CD1c-positive myeloid dendritic cell (primary cell): ENCODE measurements at regions not wholly inside any gene's neighbourhood (a gene's known extent, or its start where the extent isn't known, plus 50 kb on each side); places are given as distances from the start of the nearest gene placed in this dataset.

ENCODE experiments used
- DNase-seq: peaks from one replicate; pipeline ENCODE4 v3.0.0-alpha.2; 2016; ENCODE audit errors: extremely low spot score

DNA sequence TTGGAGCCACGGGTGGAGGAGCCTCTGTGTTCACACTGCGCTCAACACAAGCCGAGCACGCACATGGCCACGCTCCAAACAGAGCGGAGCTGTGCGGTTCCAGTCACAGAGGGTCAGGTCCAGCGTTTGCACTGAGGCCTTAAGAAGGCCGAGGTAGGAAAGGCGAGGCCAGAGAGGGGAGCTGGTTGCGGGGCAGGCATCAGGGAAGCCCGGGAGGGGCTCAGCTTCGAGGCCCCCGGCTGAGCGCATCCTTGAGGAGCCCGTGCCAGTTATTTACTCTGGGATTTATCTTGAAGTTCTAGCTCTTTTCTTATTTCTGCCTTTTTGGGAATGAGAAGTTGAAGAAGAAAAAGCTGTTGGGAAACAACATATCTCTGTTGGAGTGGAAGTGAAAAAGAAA, 140.8 kb downstream of the IRX1 start:
- no peak for DNase-seq

GRCh38 chr5:3736926-3737325, 141.3 kb downstream of the IRX1 start:
- DNase-seq, result no peak

- DNase-seq, result no peak
Measured at GRCh38 chr5:3738919-3739318, 143.3 kb downstream of the IRX1 start.

GRCh38 chr5:3740546-3741373, 145.1 kb downstream of the IRX1 start:
- no peak for DNase-seq

- no peak for DNase-seq
Measured at GRCh38 chr5:3741374-3741770, 145.7 kb downstream of the IRX1 start.

GRCh38 chr5:3742750-3743149, 147.1 kb downstream of the IRX1 start:
- no peak for DNase-seq

DNA sequence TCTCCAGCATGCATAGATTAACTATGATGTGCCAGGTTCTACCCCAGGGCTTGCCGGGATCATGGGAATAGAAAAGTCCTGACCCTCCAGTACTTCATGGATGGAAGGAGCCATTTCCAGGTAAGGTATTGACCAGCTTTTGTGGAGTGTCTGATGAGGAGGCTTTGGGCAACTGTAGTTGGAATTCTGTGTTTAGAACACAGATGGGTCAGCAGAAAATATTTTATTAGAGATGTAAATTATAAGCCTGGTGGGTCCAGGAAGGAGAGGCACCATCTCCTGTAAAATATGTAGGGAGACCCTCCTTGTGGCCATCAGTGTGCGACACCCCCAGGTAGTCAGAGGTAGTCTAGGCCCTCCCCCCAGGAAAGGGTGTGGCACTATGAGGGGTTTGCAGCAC, 156.2 kb downstream of the IRX1 start:
- no peak for DNase-seq

GRCh38 chr5:3778000-3778550, 182.4 kb downstream of the IRX1 start:
- no peak for DNase-seq

DNA sequence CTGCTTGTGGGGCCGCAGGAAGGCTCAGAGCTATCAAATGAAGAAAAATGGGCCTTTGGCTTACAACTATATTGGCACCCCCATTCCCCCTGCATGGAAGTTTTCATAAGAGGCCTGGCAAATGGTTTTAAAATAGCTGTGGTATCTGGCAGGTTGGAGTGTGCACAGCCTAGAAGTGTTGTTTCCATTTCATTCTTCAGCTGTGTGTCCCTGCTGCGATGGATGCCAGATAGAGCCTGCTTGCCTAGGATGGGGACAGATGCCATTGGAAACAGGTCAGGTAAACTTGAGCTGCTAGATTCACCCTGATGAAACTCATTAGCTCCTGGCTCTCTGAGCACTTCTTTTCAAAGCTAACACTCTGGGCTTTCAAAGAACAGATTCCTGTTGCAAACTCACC, 183.3 kb downstream of the IRX1 start:
- no peak for DNase-seq

GRCh38 chr5:3780278-3780677, 184.6 kb downstream of the IRX1 start:
- no peak for DNase-seq

DNA sequence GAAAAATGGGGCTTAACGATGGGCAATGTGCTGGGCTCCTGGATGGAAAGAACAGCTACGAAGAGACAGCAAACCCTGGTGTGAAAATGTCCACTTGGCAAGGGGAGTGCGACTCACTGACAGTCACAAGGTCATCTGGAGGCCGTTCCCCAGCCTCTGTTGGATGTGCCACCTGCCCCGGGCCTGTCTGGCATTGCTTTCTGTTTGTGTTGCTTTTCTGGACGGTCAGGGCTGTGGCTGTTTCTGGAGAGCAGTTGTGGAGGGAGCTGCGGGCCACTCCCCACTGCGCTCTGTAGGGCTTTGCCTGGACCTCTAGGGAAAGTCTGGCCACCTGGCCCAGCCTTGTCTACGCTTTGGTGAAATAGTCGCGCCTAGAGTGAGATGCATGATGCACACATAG, 185.3 kb downstream of the IRX1 start:
- no peak for DNase-seq

DNA sequence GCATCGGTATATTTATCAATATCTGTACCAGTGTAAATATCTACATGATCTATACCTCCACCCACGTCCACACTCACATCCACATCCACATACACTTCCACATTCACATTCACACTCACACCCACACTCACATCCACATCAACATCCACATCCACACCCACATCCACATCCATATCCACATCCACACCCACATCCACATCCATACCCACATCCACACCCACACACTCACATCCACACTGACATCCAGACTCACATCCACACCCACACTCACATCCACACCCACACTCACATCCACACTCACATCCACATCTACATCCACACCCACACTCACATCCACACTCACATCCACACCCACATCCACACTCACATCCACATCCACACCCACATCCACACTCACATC, 189.2 kb downstream of the IRX1 start:
- DNase-seq, result no peak

DNA sequence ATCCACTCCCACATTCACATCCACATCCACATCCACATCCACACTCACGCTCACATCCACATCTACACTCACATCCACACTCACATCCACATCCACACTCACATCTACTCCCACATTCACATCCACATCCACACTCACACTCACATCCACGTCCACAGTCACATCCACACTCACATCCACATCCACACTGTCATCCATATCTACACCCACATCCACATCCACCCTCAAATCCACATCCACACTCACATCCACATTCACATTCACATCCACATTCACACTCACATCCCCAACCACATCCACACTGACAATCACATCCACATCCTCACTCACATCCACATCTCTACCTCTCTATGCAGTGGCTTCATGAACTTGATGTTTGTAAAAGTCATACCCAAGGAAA, 190.5 kb downstream of the IRX1 start:
- no peak for DNase-seq

DNA sequence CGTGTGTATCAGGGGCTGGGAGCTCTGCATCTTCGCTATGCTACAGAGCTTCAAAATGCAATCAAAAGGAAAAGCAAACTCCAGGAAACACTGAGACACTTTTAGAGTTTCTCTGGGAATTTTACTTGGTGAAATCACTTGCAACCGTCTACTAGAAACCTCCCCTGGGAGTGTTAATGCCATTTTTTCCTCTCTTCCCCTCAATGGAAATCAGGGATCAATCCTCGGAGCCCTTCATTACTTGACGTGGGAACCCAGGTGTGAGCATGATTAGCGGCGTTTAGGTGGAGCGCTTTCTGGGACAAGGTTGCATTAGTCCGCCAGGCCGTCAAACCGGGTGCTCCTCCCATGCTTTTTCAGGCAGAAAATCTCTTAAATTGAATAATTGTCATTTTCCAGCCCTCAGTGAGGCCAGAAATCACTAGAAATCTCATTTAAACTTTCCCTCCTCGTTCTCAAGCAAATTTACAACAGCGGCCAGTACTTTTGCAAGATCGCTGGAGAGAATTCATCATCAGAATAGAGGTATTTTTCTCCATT, 191.3 kb downstream of the IRX1 start:
- DNase-seq, result no peak

DNA sequence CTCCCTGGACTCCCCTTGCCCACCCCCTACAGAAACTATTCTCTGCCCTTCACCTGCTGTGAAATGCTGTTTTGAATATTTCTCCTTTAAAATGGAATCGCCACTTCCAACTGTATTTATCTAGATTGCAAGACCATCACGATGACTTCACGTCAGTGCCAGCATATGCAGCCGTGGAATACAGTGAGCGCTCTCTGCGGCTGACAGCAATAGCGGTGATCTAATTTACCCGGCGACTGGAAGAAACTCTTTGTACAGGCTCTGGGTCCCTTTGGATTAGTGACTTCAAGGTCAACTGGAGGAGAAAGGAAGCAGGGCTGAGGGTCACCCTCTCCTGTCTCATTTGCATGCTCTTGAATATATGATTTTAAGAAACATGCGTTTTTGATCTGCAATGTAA, 192.0 kb downstream of the IRX1 start:
- no peak for DNase-seq

DNA sequence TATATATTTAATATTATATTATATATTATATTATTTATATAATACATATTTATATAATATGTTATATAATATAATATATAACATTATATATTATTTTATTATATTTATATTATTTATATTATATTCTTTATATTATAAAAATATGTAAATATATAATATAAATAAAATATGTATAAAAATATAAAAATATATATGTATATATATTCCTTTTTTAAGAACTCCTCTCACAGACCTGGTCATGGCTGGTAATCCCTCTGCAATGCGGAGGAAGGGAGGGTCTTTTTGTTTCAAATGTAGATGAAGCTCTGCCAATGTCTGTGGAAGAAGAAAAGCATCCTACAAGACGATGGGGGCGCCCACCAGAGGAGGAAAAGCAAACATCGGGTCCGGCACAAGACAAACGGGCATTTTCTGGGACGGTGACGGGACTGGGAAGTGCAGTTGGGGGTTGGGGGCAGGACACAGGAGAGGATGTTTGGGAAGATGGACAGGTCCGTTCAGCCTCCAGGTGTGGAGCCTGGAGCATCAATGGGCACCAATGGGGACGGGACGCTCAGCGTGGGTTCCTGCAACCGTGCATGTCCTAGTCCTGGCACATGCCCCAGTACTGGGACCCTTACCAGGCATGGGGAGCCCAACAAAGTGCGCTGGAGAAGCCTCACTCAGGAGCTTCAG, 194.0 kb downstream of the IRX1 start:
- DNase-seq, result no peak

- DNase-seq, result no peak
Measured at GRCh38 chr5:3793162-3793561, 197.5 kb downstream of the IRX1 start.

GRCh38 chr5:3794611-3795010, 199.0 kb downstream of the IRX1 start:
- no peak for DNase-seq

- DNase-seq, result no peak
Measured at GRCh38 chr5:3796736-3797135, 201.1 kb downstream of the IRX1 start.

DNA sequence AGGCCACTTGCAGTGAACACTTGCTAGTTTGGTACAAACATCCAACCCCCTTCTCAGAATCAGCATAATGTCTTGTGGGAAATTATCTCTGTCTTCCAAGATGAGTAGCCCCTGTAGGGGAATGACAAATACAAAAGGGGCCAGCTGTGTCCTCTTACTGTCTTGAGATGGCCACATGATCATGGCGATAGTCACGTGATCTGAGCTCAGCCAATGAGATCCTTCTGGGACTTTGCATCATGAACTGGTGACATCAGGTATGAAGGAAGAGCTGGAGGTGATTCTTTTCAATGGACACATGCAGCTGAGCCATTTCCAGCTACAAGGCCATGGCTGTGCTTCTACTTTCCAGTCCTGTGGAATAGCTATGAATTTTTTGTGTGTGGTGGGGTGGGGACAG, 206.3 kb downstream of the IRX1 start:
- DNase-seq, result no peak

DNA sequence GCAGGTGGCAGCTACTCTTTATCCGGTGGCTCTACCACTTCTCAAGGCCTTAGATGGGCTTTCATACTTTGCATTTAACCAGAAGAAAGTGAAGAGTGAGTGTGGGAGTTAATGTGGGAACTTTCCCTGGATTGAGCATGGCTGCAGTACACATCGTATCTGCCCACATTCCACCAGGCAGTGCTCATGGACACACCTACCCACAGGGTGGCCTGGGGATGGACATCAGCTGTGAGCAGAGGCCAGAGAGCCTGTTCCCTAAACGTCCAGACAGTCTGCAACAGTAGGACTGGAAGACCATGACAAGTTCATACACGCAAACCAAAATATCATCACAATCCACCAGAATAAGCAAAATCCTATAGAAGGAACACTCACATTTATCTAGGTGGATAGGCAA, 213.8 kb downstream of the IRX1 start:
- DNase-seq, result no peak

GRCh38 chr5:3811116-3811515, 215.5 kb downstream of the IRX1 start:
- no peak for DNase-seq

- DNase-seq, result peak; percentile 2
Measured at GRCh38 chr5:3818624-3819023, 223.0 kb downstream of the IRX1 start.
